GM20000 (cell line): ENCODE measurements at regions not wholly inside any gene's neighbourhood (a gene's known extent, or its start where the extent isn't known, plus 50 kb on each side); places are given as distances from the start of the nearest gene placed in this dataset.

Experiments
- DNase-seq: peaks from one replicate; pipeline ENCODE4 v3.0.0; 2012; ENCODE audit warnings: low spot score
- CTCF ChIP-seq: IDR thresholded peaks from 2 replicates; pipeline ENCODE4 v1.5.1; 2012; ENCODE audit warnings: mild to moderate bottlenecking, control low read depth; ENCODE audit errors: extremely low read depth, missing control alignments

GRCh38 chr17:70408768-70409167 is 239.4 kb downstream of the KCNJ2 start:
- no peak for DNase-seq

GRCh38 chr17:70414300-70414699 is 245.0 kb downstream of the KCNJ2 start:
- no peak for DNase-seq
- TF ChIP-seq CTCF = no peak

More at GRCh38 chr17:70408768-70409167, 239.4 kb downstream of the KCNJ2 start:
- no peak for TF ChIP-seq CTCF

GRCh38 chr17:70420861-70421445 is 251.6 kb downstream of the KCNJ2 start:
- no peak for TF ChIP-seq CTCF
- no peak for DNase-seq

- TF ChIP-seq CTCF = no peak
- DNase-seq = no peak
These were observed 253.5 kb downstream of the KCNJ2 start for GRCh38 chr17:70422862-70423261.

GRCh38 chr17:70423562-70423961 is 254.2 kb downstream of the KCNJ2 start:
- no peak for DNase-seq
- TF ChIP-seq CTCF = no peak

- no peak for TF ChIP-seq CTCF
- no peak for DNase-seq
These were observed 257.4 kb downstream of the KCNJ2 start for GRCh38 chr17:70426752-70427151.

GRCh38 chr17:70434536-70435490 is 265.5 kb downstream of the KCNJ2 start:
- no peak for DNase-seq
- no peak for TF ChIP-seq CTCF
